Fibroblast of the aortic adventitia (primary cell): ENCODE measurements at regions not wholly inside any gene's neighbourhood (a gene's known extent, or its start where the extent isn't known, plus 50 kb on each side); places are given as distances from the start of the nearest gene placed in this dataset.

ENCODE experiments used
- DNase-seq: peaks from one replicate; pipeline ENCODE4 v3.0.0-alpha.2; 2010; ENCODE audit warnings: low read depth
- H3K4me3 ChIP-seq: 2 replicates; pipeline ENCODE4 v1.5.1; 2011; ENCODE audit warnings: low read depth, mild to moderate bottlenecking, control low read depth, low read length, moderate library complexity
- TF ChIP-seq, protein P1 (sequence below): IDR thresholded peaks from 2 replicates; pipeline ENCODE4 v1.5.1; 2011; ENCODE audit warnings: mild to moderate bottlenecking, low read length, control low read depth, inconsistent platforms; ENCODE audit not compliant: insufficient read depth

GRCh38 chr14:42078345-42078744 is 471.7 kb downstream of the LRFN5 start:
- DNase-seq: no peak
- TF ChIP-seq, protein P1, sequence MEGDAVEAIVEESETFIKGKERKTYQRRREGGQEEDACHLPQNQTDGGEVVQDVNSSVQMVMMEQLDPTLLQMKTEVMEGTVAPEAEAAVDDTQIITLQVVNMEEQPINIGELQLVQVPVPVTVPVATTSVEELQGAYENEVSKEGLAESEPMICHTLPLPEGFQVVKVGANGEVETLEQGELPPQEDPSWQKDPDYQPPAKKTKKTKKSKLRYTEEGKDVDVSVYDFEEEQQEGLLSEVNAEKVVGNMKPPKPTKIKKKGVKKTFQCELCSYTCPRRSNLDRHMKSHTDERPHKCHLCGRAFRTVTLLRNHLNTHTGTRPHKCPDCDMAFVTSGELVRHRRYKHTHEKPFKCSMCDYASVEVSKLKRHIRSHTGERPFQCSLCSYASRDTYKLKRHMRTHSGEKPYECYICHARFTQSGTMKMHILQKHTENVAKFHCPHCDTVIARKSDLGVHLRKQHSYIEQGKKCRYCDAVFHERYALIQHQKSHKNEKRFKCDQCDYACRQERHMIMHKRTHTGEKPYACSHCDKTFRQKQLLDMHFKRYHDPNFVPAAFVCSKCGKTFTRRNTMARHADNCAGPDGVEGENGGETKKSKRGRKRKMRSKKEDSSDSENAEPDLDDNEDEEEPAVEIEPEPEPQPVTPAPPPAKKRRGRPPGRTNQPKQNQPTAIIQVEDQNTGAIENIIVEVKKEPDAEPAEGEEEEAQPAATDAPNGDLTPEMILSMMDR: no peak
- no peak overlapping the region for H3K4me3 ChIP-seq

- TF ChIP-seq, protein P1: no peak
- H3K4me3 ChIP-seq: no peak overlapping the region
- no peak for DNase-seq
These were observed 463.4 kb downstream of the LRFN5 start for GRCh38 chr14:42070031-42070430.

- H3K4me3 ChIP-seq: no peak overlapping the region
- peak; percentile 43 for DNase-seq
- TF ChIP-seq, protein P1: no peak
These were observed 450.4 kb downstream of the LRFN5 start for GRCh38 chr14:42057111-42057510.

GRCh38 chr14:42047421-42048055 is 440.9 kb downstream of the LRFN5 start:
- TF ChIP-seq, protein P1: no peak
- peak; percentile 5 for DNase-seq
- no peak overlapping the region for H3K4me3 ChIP-seq

GRCh38 chr14:42045383-42045782 is 438.7 kb downstream of the LRFN5 start:
- H3K4me3 ChIP-seq: no peak overlapping the region
- TF ChIP-seq, protein P1: no peak
- no peak for DNase-seq

DNA sequence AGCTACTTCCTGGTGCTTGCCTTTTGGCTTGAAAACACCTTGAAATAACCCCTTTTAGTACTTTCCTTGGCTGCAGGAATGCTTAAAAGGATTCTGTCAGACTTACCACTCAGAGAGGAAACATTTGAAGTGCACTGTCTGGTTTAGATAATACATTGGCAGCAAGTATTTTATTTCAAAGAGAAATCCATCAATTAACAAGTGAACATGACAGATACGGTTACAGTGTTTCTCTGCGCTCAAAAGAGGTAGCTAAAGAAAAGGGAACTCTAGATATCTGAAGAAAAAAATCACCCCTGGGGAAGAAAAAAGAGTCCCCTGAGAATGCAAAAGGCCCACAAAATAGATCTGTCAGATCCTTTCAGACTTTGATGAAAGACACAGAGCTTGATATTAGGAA is 421.9 kb downstream of the LRFN5 start:
- no peak for DNase-seq
- TF ChIP-seq, protein P1: no peak
- H3K4me3 ChIP-seq: no peak overlapping the region

DNA sequence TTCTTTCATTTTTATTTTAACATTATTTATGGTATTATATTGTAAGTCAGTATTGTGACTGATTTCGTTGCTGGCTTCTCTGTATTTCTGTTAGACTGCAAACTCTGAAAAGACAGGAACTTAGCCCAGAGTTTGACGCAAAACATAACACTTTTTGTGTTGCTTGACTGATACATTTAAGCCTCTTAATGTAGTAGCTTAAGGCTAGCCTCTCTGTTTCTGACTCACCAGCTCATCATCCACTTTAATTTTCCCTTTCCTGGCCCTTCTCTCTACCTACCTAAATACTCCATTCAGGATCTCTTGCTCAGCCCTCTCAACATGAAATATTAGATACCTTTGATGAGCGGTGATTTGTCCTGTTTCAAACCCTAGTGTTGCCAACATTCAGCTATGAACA is 420.6 kb downstream of the LRFN5 start:
- DNase-seq: no peak
- no peak overlapping the region for H3K4me3 ChIP-seq
- TF ChIP-seq, protein P1: no peak
